A549 (cell line): ENCODE measurements at regions not wholly inside any gene's neighbourhood (a gene's known extent, or its start where the extent isn't known, plus 50 kb on each side); places are given as distances from the start of the nearest gene placed in this dataset.

Source experiments
- BHLHE40 ChIP-seq: IDR thresholded peaks from 2 replicates; pipeline ENCODE4 v1.6.1; 2012; ENCODE audit warnings: low read depth, low read length, inconsistent platforms
- JUN ChIP-seq, 2 experiments: fragments of >200 bp; sonication (Bioruptor Twin); formaldehyde crosslinking; IDR thresholded peaks; 2 replicates in 1 of 2; 3 replicates in 1 of 2; pipeline ENCODE4 v1.6.1; 2016 to 2017
- JUNB ChIP-seq: fragments of >200 bp; sonication (Bioruptor Twin); formaldehyde crosslinking; IDR thresholded peaks from 2 replicates; pipeline ENCODE4 v1.6.1; 2016
- KDM1A ChIP-seq: fragments of 200-600 bp; sonication (generic); IDR thresholded peaks from 2 replicates; pipeline ENCODE4 v1.6.1; 2016; ENCODE audit warnings: low read depth, mild to moderate bottlenecking
- POLR2A ChIP-seq: IDR thresholded peaks from 2 replicates; pipeline ENCODE4 v1.6.1; 2012; ENCODE audit warnings: mild to moderate bottlenecking, low read length
- TF ChIP-seq, protein P1 (sequence below): fragments of >200 bp; sonication (Bioruptor Twin); formaldehyde crosslinking; IDR thresholded peaks from 3 replicates; pipeline ENCODE4 v1.5.1; 2016
- TF ChIP-seq, protein P2 (sequence below): fragments of >200 bp; sonication (Bioruptor Twin); formaldehyde crosslinking; IDR thresholded peaks from 3 replicates; pipeline ENCODE4 v1.6.1; 2016
- TF ChIP-seq, protein P3 (sequence below): fragments of 200-600 bp; sonication (generic); IDR thresholded peaks from 2 replicates; pipeline ENCODE4 v1.6.1; 2016; ENCODE audit warnings: antibody characterized with exemption, mild to moderate bottlenecking, moderate library complexity

- TF ChIP-seq BHLHE40: no peak
- TF ChIP-seq, protein P1, sequence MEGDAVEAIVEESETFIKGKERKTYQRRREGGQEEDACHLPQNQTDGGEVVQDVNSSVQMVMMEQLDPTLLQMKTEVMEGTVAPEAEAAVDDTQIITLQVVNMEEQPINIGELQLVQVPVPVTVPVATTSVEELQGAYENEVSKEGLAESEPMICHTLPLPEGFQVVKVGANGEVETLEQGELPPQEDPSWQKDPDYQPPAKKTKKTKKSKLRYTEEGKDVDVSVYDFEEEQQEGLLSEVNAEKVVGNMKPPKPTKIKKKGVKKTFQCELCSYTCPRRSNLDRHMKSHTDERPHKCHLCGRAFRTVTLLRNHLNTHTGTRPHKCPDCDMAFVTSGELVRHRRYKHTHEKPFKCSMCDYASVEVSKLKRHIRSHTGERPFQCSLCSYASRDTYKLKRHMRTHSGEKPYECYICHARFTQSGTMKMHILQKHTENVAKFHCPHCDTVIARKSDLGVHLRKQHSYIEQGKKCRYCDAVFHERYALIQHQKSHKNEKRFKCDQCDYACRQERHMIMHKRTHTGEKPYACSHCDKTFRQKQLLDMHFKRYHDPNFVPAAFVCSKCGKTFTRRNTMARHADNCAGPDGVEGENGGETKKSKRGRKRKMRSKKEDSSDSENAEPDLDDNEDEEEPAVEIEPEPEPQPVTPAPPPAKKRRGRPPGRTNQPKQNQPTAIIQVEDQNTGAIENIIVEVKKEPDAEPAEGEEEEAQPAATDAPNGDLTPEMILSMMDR: no peak
- TF ChIP-seq JUN (IDR thresholded peaks at IDR 0.05): no peak
- no peak for TF ChIP-seq POLR2A
- no peak for TF ChIP-seq JUNB
- TF ChIP-seq KDM1A: no peak
- TF ChIP-seq, protein P2, sequence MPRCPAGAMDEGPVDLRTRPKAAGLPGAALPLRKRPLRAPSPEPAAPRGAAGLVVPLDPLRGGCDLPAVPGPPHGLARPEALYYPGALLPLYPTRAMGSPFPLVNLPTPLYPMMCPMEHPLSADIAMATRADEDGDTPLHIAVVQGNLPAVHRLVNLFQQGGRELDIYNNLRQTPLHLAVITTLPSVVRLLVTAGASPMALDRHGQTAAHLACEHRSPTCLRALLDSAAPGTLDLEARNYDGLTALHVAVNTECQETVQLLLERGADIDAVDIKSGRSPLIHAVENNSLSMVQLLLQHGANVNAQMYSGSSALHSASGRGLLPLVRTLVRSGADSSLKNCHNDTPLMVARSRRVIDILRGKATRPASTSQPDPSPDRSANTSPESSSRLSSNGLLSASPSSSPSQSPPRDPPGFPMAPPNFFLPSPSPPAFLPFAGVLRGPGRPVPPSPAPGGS: no peak
- TF ChIP-seq, protein P3, sequence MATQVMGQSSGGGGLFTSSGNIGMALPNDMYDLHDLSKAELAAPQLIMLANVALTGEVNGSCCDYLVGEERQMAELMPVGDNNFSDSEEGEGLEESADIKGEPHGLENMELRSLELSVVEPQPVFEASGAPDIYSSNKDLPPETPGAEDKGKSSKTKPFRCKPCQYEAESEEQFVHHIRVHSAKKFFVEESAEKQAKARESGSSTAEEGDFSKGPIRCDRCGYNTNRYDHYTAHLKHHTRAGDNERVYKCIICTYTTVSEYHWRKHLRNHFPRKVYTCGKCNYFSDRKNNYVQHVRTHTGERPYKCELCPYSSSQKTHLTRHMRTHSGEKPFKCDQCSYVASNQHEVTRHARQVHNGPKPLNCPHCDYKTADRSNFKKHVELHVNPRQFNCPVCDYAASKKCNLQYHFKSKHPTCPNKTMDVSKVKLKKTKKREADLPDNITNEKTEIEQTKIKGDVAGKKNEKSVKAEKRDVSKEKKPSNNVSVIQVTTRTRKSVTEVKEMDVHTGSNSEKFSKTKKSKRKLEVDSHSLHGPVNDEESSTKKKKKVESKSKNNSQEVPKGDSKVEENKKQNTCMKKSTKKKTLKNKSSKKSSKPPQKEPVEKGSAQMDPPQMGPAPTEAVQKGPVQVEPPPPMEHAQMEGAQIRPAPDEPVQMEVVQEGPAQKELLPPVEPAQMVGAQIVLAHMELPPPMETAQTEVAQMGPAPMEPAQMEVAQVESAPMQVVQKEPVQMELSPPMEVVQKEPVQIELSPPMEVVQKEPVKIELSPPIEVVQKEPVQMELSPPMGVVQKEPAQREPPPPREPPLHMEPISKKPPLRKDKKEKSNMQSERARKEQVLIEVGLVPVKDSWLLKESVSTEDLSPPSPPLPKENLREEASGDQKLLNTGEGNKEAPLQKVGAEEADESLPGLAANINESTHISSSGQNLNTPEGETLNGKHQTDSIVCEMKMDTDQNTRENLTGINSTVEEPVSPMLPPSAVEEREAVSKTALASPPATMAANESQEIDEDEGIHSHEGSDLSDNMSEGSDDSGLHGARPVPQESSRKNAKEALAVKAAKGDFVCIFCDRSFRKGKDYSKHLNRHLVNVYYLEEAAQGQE: no peak
These were observed 843.7 kb downstream of the LRRTM4 start for GRCh38 chr2:76678383-76679024.
